Esophagus squamous epithelium (tissue), 4 donors: ENCODE measurements at regions not wholly inside any gene's neighbourhood (a gene's known extent, or its start where the extent isn't known, plus 50 kb on each side); places are given as distances from the start of the nearest gene placed in this dataset.

Source experiments
- CTCF ChIP-seq, 6 experiments: fragments of 450-650 bp in 4 of 6; fragments of 200-600 bp in 2 of 6; sonication (generic) in 2 of 6; IDR thresholded peaks; one replicate each; pipeline ENCODE4 v1.5.1; 2016 to 2019; ENCODE audit warnings: antibody characterized with exemption in 6 of 6, mild to moderate bottlenecking in 4 of 6, moderate library complexity in 4 of 6
- POLR2A ChIP-seq, 4 donors: fragments of 450-650 bp; IDR thresholded peaks; one replicate each; pipeline ENCODE4 v1.6.1; 2017; ENCODE audit warnings: antibody characterized with exemption in 4 of 4, mild to moderate bottlenecking in 4 of 4, moderate library complexity in 3 of 4

- no peak for TF ChIP-seq CTCF (IDR thresholded peaks at IDR 0.05)
- no peak for TF ChIP-seq POLR2A (IDR thresholded peaks at IDR 0.05)
Observed at GRCh38 chr12:132410849-132411248, 79.1 kb upstream of the FBRSL1 start.
